BJ (cell line): ENCODE measurements at regions not wholly inside any gene's neighbourhood (a gene's known extent, or its start where the extent isn't known, plus 50 kb on each side); places are given as distances from the start of the nearest gene placed in this dataset.

ENCODE experiments used
- CTCF ChIA-PET: fragments of 350-600 bp; formaldehyde crosslinking; extraction: SDS; loops from one replicate; lab custom pipeline; 2021; ENCODE audit warnings: antibody characterized with exemption, inconsistent platforms; lab: Yijun Ruan, JAX
- POLR2A ChIA-PET: fragments of 300-600 bp; sonication (Branson Sonifier 250); formaldehyde crosslinking; extraction: SDS; loops from one replicate; lab custom pipeline; 2021; ENCODE audit warnings: antibody characterized with exemption; lab: Charles Lee
- DNase-seq: peaks from one replicate; pipeline ENCODE4 v3.0.0-alpha.2; 2011; ENCODE audit warnings: low read depth
- H3K27me3 ChIP-seq: 2 replicates; pipeline ENCODE4 v1.6.0; 2011; ENCODE audit warnings: low read length; ENCODE audit not compliant: control insufficient read depth, insufficient read depth
- H3K36me3 ChIP-seq: 2 replicates; pipeline ENCODE4 v1.5.1; 2011; ENCODE audit warnings: low read length; ENCODE audit not compliant: control insufficient read depth, insufficient read depth
- H3K4me3 ChIP-seq: 2 replicates; pipeline ENCODE4 v1.5.1; 2011; ENCODE audit warnings: low read depth, mild to moderate bottlenecking, control low read depth, low read length
- CTCF ChIP-seq: IDR thresholded peaks from 2 replicates; pipeline ENCODE4 v1.5.1; 2011; ENCODE audit warnings: low read depth, mild to moderate bottlenecking, control low read depth, inconsistent platforms, low read length, moderate library complexity; ENCODE audit not compliant: insufficient read depth

GRCh38 chr12:23049180-23049579 is 424.2 kb downstream of the ETNK1 start:
- no peak for TF ChIP-seq CTCF
- POLR2A ChIA-PET: no interaction called here
- Histone ChIP-seq H3K36me3 (no peaks in the 10 kb centered on the region), H3K4me3 (no peak overlapping the region), H3K27me3 (no peaks in the 10 kb centered on the region)
- DNase-seq: no peak
- CTCF ChIA-PET: no interaction called here

GRCh38 chr12:23055004-23055403 is 430.0 kb downstream of the ETNK1 start:
- Histone ChIP-seq H3K4me3 (no peak overlapping the region), H3K27me3 (no peaks in the 10 kb centered on the region), H3K36me3 (no peaks in the 10 kb centered on the region)
- ChIA-PET POLR2A (no interaction called here), CTCF (no interaction called here)
- DNase-seq: no peak
- peak; percentile 27; the same call in 1 of the 2 replicates for TF ChIP-seq CTCF

- Histone ChIP-seq H3K27me3 (no peaks in the 10 kb centered on the region), H3K36me3 (no peaks in the 10 kb centered on the region), H3K4me3 (no peak overlapping the region)
- no peak for DNase-seq
- no peak for TF ChIP-seq CTCF
- CTCF ChIA-PET: no interaction called here
- POLR2A ChIA-PET: no interaction called here
Measured at GRCh38 chr12:23057571-23057970, 432.6 kb downstream of the ETNK1 start.

- TF ChIP-seq CTCF: no peak
- no peak for DNase-seq
- ChIA-PET CTCF (no interaction called here), POLR2A (no interaction called here)
- Histone ChIP-seq H3K4me3 (no peak overlapping the region), H3K36me3 (no peaks in the 10 kb centered on the region), H3K27me3 (no peaks in the 10 kb centered on the region)
Measured at GRCh38 chr12:23060161-23060560, 435.2 kb downstream of the ETNK1 start.

- Histone ChIP-seq H3K36me3 (no peaks in the 10 kb centered on the region), H3K27me3 (no peaks in the 10 kb centered on the region), H3K4me3 (no peak overlapping the region)
- CTCF ChIA-PET: interaction anchor here (0.6 kb wide), 1 partner anchor 129 kb away, joined by 3 read pairs; no protein-coding TSS in a partner anchor
- POLR2A ChIA-PET: no interaction called here
- TF ChIP-seq CTCF: no peak
- no peak for DNase-seq
Measured at GRCh38 chr12:23063206-23063605, 438.2 kb downstream of the ETNK1 start.
